COLO829 (cell line): ENCODE measurements at regions not wholly inside any gene's neighbourhood (a gene's known extent, or its start where the extent isn't known, plus 50 kb on each side); places are given as distances from the start of the nearest gene placed in this dataset.
"Not testable (repeated sequence)": the region's sequence is repeated elsewhere in the genome, so short reads cannot be mapped to it uniquely, and the experiment has no call there.

Experiments used
- DNase-seq: peaks from one replicate; pipeline ENCODE4 v3.0.0; 2012; ENCODE audit warnings: low spot score

GRCh38 chr5:60488466-60489130 lies 211.4 kb downstream of the DEPDC1B start:
- no peak for DNase-seq

GRCh38 chr5:60487885-60488442 lies 212.0 kb downstream of the DEPDC1B start:
- no peak for DNase-seq

- no peak for DNase-seq
Observed at GRCh38 chr5:60487476-60487875, 212.5 kb downstream of the DEPDC1B start.

DNA sequence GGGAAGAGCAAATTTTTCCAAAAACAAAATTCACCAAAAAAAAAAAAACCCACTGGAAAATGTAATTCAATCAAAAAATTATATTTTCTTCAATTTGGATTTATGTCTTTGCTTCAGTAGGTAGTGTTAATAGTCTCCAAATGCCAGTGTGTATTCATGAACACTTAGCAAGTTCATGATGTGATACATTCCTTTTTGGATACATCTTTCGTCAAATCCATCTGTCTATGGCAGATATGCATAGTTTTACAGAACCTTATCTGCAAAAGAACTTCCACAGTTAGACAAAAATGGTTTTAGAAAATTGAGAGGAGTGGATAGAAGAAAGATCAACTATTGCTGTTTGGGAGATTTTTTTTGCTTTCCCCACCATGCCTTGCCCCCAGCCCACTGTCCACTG lies 214.6 kb downstream of the DEPDC1B start:
- no peak for DNase-seq

DNA sequence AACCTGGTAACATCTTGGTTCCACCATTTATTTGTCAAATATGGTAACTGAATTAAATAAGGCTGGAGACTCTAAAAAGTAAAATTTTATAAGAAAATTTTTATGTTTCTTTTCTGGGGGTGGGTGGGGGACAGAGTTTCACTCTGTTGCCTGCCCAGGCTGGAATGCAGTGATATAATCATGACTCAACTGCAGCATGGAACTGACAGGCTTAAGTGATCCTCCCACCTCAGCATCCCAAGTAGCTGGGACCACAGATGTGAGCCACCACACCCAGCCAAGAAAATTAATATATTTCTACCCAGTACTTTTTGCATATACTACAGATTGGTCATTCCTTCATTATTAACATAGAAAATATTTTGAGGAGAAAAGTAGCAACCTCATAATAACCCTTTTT lies 216.9 kb downstream of the DEPDC1B start:
- no peak for DNase-seq

- DNase-seq, result no peak
Observed at GRCh38 chr5:60482301-60482700, 217.7 kb downstream of the DEPDC1B start.

DNA sequence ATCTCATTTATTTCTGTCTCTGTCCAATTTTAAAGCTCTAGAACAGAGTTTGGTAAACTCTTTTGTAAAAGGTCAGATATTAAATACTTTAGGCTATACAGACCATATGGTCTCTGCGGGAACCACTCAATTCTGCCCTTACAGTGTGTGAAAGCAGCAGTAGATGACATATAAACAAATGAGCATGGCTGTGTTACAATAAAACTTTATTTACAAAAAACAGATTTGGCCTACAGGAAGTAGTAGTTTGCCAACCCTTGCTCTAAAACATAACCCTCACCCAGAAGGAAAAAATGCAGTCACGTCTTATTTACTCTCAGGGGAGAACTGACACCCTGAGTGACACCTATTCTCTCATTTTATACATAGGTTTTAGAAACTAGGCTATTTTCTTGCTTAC lies 220.4 kb downstream of the DEPDC1B start:
- no peak for DNase-seq

DNA sequence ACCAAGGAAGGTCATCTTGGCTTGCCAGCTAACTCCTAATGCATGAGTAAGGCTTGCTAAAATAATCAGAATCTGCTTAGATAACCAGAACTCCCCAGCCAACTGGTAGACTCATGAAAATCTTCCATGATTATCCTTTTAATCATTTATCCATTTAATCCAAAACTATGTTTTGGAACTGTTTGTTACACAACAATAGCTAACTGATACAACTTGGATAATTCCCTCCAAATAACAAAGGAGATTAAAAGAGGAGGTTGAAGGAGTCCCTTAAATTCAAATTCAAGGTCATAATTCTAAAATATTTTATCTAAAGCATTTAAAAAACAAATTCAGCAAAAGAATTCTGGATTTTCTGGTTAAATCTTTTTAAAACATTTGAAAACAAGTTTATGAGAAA lies 222.1 kb downstream of the DEPDC1B start:
- DNase-seq, result no peak

- DNase-seq, result no peak
Observed at GRCh38 chr5:60473654-60474053, 226.3 kb downstream of the DEPDC1B start.

DNA sequence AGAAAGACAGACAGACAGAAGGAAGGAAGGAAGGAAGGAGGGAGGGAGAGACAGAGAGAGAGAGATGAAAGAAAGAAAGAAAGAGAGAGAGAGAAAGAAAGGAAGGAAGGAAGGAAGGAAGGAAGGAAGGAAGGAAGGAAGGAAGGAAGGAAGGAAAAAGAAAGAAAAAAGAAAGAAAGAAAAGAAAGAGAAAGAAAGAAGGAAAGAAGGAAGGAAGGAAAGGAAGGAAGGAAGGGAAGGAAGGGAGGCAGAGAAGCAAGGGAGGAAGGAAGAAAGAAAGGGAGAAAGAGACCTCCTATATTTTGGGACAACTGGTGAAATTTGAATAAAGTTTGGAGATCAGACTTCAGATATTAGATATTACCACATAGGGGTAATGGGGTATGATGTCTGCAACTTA lies 226.9 kb downstream of the DEPDC1B start:
- not testable (repeated sequence) for DNase-seq

GRCh38 chr5:60470881-60471280 lies 229.1 kb downstream of the DEPDC1B start:
- no peak for DNase-seq

DNA sequence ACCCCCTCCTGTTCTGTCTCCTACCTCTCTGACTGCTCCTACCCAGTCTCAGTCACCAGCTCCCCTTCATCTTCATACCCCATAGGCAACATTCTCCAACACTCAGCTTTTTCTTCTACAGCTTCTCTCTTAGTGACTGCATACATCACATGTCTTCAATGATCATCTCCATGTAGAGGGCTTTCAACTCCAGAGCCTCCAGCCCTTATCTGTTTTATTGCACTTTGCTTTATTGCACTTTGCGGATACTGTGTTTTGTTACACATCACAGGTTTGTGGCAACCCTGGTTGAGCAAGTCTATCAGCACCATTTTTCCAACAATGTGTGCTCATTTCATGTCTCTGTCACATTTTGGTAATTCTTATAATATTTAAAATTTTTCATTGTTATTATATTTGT lies 230.7 kb downstream of the DEPDC1B start:
- DNase-seq, result no peak

- DNase-seq, result no peak
Observed at GRCh38 chr5:60463179-60463868, 236.6 kb downstream of the DEPDC1B start.

DNA sequence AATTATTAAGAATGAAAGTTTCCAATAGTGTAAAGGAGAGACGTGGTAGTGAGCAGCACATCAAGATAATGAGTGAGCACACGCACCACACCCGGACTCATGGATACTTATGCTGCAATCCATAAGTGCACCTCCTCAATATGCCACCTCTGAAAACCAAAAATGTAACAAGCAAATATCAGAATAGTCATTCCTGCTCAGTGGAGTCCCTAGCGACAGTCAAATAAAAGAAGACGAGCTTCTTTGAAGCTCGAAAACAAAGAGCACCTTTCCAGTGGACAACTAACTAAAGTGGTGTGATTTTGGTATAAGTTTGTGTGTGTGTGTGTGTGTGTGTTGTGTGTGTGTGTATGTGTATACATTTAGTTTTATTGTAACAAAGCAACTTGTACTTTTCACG lies 241.3 kb downstream of the DEPDC1B start:
- DNase-seq, result no peak

DNA sequence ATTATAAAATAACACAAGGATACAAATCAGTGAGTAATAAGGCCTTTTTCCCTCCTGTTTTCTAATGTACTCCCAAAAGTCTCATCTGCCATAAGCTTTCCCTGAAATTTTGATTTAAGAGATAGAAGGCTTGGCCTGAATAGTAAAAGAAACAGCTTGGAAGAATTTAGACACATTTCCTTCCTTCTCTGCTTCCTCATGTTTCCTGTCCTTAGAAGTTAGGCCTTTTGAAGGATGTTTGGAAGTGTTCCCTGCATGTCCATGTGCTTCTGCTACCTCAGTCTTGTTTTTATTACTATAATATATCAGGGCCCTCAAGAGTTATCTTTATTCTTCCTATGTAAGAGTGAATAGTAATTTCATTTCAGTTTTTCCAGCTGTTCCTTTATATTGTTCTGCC lies 242.7 kb downstream of the DEPDC1B start:
- DNase-seq, result no peak

GRCh38 chr5:60455589-60455988 lies 244.4 kb downstream of the DEPDC1B start:
- no peak for DNase-seq

DNA sequence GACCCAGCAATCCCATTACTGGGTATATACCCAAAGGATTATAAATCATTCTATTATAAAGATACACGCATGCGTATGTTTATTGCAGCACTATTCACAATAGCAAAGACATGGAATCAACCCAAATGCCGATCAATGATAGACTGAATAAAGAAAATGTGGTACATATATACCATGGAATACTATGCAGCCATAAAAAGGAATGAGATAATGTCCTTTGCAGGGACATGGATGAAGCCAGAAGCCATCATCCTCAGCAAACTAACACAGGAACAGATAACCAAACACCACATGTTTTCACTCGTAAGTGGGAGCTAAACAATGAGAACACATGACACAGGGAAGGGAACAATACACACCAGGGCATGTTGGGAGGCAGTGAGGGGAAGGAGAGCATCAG lies 245.7 kb downstream of the DEPDC1B start:
- DNase-seq, result not testable (repeated sequence)

GRCh38 chr5:60453186-60453976 lies 246.6 kb downstream of the DEPDC1B start:
- DNase-seq, result no peak

- DNase-seq, result no peak
Observed at GRCh38 chr5:60448600-60448999, 251.4 kb downstream of the DEPDC1B start.

DNA sequence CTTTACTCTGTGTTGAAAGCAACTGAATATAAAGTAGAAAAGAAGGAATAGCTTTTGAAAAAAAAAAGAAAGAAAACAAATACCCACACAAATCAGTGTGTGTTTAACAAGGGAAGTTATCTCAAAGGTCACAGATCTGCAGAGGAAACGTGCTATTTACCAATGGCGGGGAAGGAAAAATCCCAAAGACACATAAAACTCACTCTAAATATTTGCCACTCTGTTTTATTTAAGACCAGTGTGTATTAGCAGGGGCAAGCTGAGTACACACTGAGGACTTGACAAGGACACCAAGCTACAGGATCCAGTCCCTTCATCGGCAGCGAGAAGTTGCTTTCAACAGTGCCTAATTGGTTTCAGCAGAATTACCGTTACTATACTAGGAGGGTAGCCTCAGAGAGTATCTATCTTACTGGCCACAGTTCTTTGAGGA lies 252.5 kb downstream of the DEPDC1B start:
- no peak for DNase-seq

- no peak for DNase-seq
Observed at GRCh38 chr5:60446917-60447316, 253.0 kb downstream of the DEPDC1B start.

GRCh38 chr5:60445921-60446320 lies 254.0 kb downstream of the DEPDC1B start:
- no peak for DNase-seq

DNA sequence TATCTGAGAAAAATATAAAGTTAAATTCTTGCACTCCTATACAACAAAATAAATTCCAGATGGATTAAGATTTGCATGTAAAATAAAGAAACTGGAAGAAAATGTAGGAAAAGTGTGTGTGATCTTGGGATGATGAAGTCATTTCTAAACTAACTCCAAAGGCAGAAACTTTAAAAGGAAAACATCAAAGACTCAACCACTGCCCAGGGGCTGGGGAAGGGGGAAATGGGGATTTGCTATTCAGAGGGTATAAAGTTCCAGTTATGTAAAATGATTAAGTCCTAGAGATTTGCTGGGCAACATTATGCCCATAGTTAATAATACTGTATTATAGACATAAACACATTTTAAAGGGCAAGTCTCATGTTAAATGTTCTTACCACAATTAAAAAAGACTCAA lies 254.5 kb downstream of the DEPDC1B start:
- no peak for DNase-seq
